WTC11 (cell line): ENCODE measurements at regions not wholly inside any gene's neighbourhood (a gene's known extent, or its start where the extent isn't known, plus 50 kb on each side); places are given as distances from the start of the nearest gene placed in this dataset.
"Not testable (repeated sequence)": the region's sequence is repeated elsewhere in the genome, so short reads cannot be mapped to it uniquely, and the experiment has no call there.

Source experiments
- ATAC-seq: fragments of 200-7000 bp; cut with Tn5 transposase; 2 replicates; pipeline ENCODE4 v1.10.0; 2021; ENCODE audit warnings: mild to moderate bottlenecking, moderate library complexity
- CTCF ChIA-PET: fragments of 300-600 bp; sonication (Branson Sonifier 250); formaldehyde crosslinking; loops from one replicate; lab custom pipeline; 2021; ENCODE audit warnings: antibody characterized with exemption; lab: Charles Lee
- POLR2A ChIA-PET: fragments of 350-600 bp; sonication (Branson Sonifier 250); formaldehyde crosslinking; loops from one replicate; lab custom pipeline; 2021; ENCODE audit warnings: antibody characterized with exemption; lab: Charles Lee
- DNase-seq: peaks from one replicate; pipeline ENCODE4 v3.0.0; 2021; ENCODE audit warnings: low spot score
- H3K27ac Mint-ChIP-seq: 2 replicates; pipeline ENCODE4 v1.8.0; 2021; ENCODE audit warnings: mixed read lengths
- H3K27me3 Mint-ChIP-seq: 2 replicates; pipeline ENCODE4 v1.8.0; 2021; ENCODE audit warnings: low read depth, mild to moderate bottlenecking, moderate library complexity, mixed read lengths
- H3K36me3 Mint-ChIP-seq: 2 replicates; pipeline ENCODE4 v1.8.0; 2021; ENCODE audit warnings: mixed read lengths
- H3K4me1 Mint-ChIP-seq: 2 replicates; pipeline ENCODE4 v1.8.0; 2022; ENCODE audit warnings: mixed read lengths
- H3K4me3 Mint-ChIP-seq: 2 replicates; pipeline ENCODE4 v1.8.0; 2021; ENCODE audit warnings: mild to moderate bottlenecking, moderate library complexity, mixed read lengths
- H3K9me3 Mint-ChIP-seq: 2 replicates; pipeline ENCODE4 v1.8.0; 2021; ENCODE audit warnings: mixed read lengths
- ETV6 ChIP-seq: sonication (generic); formaldehyde crosslinking; IDR thresholded peaks from 2 replicates; pipeline ENCODE4 v1.8.1; 2022; ENCODE audit warnings: mild to moderate bottlenecking, missing genetic modification reagents
- GABPB1 ChIP-seq: sonication (generic); formaldehyde crosslinking; IDR thresholded peaks from 2 replicates; pipeline ENCODE4 v1.8.1; 2023; ENCODE audit warnings: mild to moderate bottlenecking, missing genetic modification reagents
- HMGA2 ChIP-seq: fragments of 250-450 bp; sonication (Bioruptor Pico); IDR thresholded peaks from 2 replicates; pipeline ENCODE4 v1.4.0; 2021; ENCODE audit warnings: mild to moderate bottlenecking, moderate library complexity
- IRF2 ChIP-seq: sonication (generic); formaldehyde crosslinking; IDR thresholded peaks from 2 replicates; pipeline ENCODE4 v1.8.0; 2022; ENCODE audit warnings: low read depth, missing genetic modification reagents, borderline replicate concordance
- JUN ChIP-seq: sonication (generic); formaldehyde crosslinking; IDR thresholded peaks from 2 replicates; pipeline ENCODE4 v1.8.0; 2023; ENCODE audit warnings: mild to moderate bottlenecking, missing genetic modification reagents
- KAT7 ChIP-seq: sonication (generic); formaldehyde crosslinking; IDR thresholded peaks from 2 replicates; pipeline ENCODE4 v1.8.1; 2023; ENCODE audit warnings: missing genetic modification reagents, mild to moderate bottlenecking, borderline replicate concordance
- MYBL2 ChIP-seq: sonication (generic); formaldehyde crosslinking; IDR thresholded peaks from 2 replicates; pipeline ENCODE4 v1.8.1; 2023; ENCODE audit warnings: mild to moderate bottlenecking, moderate library complexity, missing genetic modification reagents
- NFE2L1 ChIP-seq: sonication (generic); formaldehyde crosslinking; IDR thresholded peaks from 2 replicates; pipeline ENCODE4 v1.8.1; 2023; ENCODE audit warnings: missing genetic modification reagents
- OVOL2 ChIP-seq: fragments of 250-450 bp; sonication (Bioruptor Pico); IDR thresholded peaks from 2 replicates; pipeline ENCODE4 v1.9.0; 2021; ENCODE audit warnings: mild to moderate bottlenecking, borderline replicate concordance
- SMAD4 ChIP-seq: sonication (generic); formaldehyde crosslinking; IDR thresholded peaks from 2 replicates; pipeline ENCODE4 v1.8.0; 2022; ENCODE audit warnings: mild to moderate bottlenecking, missing genetic modification reagents
- ZNF121 ChIP-seq: sonication (generic); formaldehyde crosslinking; IDR thresholded peaks from 2 replicates; pipeline ENCODE4 v1.8.0; 2023; ENCODE audit warnings: missing genetic modification reagents
- ZNF219 ChIP-seq: sonication (generic); formaldehyde crosslinking; IDR thresholded peaks from 2 replicates; pipeline ENCODE4 v1.8.0; 2023; ENCODE audit warnings: missing genetic modification reagents, mild to moderate bottlenecking, borderline replicate concordance
- ZNF396 ChIP-seq: fragments of 250-450 bp; sonication (Bioruptor Pico); IDR thresholded peaks from 2 replicates; pipeline ENCODE4 v1.8.0; 2021; ENCODE audit warnings: mild to moderate bottlenecking, moderate library complexity, borderline replicate concordance
- ZNF416 ChIP-seq: fragments of 250-450 bp; sonication (Bioruptor Pico); IDR thresholded peaks from 2 replicates; pipeline ENCODE4 v1.9.0; 2021; ENCODE audit warnings: mild to moderate bottlenecking, inconsistent platforms
- TF ChIP-seq, protein P1 (sequence below): sonication (generic); formaldehyde crosslinking; IDR thresholded peaks from 2 replicates; pipeline ENCODE4 v1.8.0; 2023; ENCODE audit warnings: missing genetic modification reagents, mild to moderate bottlenecking, borderline replicate concordance
- TF ChIP-seq, protein P2 (sequence below): sonication (generic); formaldehyde crosslinking; IDR thresholded peaks from 2 replicates; pipeline ENCODE4 v1.8.0; 2023; ENCODE audit warnings: mild to moderate bottlenecking, missing genetic modification reagents
- TF ChIP-seq, protein P3 (sequence below): sonication (generic); formaldehyde crosslinking; IDR thresholded peaks from 2 replicates; pipeline ENCODE4 v1.8.1; 2023; ENCODE audit warnings: mild to moderate bottlenecking, moderate library complexity, missing genetic modification reagents
- TF ChIP-seq, protein P4 (sequence below): sonication (generic); formaldehyde crosslinking; IDR thresholded peaks from 2 replicates; pipeline ENCODE4 v1.8.0; 2022; ENCODE audit warnings: mild to moderate bottlenecking, missing genetic modification reagents
- TF ChIP-seq, protein P5 (sequence below): sonication (generic); formaldehyde crosslinking; IDR thresholded peaks from 2 replicates; pipeline ENCODE4 v1.8.1; 2022; ENCODE audit warnings: mild to moderate bottlenecking, moderate library complexity, missing genetic modification reagents
- TF ChIP-seq, protein P6 (sequence below): sonication (generic); formaldehyde crosslinking; conservative IDR thresholded peaks from 2 replicates; pipeline ENCODE4 v1.8.1; 2023; ENCODE audit warnings: mild to moderate bottlenecking, low read depth, missing genetic modification reagents, moderate library complexity

DNA sequence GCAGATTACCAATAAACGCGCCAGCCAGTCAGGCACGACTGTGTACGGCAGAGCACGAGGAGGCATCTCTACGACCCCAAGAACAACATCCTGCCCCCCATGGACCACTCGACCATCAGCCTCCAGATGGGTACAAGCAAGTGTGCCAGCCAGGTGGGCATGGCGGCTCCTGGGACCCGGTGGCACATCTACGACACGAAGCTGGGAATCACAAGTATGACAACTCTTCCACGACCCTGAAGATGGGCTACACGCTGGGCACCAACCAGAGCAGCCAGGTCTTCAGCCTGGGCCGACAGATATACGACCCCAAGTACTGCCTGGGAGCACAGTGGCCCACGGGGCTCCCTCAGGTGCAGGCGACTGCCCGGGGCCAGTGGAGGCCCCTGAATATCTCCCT is 217.6 kb downstream of the POTED start:
- H3K27ac Mint-ChIP-seq, result no peak overlapping the region
- H3K27me3 Mint-ChIP-seq, result peaks cover 10% of the 10 kb centered on the region
- TF ChIP-seq ZNF396 (CRISPR knock-in tag), result no peak
- no peak for TF ChIP-seq JUN (CRISPR knock-in tag)
- TF ChIP-seq, protein P1, sequence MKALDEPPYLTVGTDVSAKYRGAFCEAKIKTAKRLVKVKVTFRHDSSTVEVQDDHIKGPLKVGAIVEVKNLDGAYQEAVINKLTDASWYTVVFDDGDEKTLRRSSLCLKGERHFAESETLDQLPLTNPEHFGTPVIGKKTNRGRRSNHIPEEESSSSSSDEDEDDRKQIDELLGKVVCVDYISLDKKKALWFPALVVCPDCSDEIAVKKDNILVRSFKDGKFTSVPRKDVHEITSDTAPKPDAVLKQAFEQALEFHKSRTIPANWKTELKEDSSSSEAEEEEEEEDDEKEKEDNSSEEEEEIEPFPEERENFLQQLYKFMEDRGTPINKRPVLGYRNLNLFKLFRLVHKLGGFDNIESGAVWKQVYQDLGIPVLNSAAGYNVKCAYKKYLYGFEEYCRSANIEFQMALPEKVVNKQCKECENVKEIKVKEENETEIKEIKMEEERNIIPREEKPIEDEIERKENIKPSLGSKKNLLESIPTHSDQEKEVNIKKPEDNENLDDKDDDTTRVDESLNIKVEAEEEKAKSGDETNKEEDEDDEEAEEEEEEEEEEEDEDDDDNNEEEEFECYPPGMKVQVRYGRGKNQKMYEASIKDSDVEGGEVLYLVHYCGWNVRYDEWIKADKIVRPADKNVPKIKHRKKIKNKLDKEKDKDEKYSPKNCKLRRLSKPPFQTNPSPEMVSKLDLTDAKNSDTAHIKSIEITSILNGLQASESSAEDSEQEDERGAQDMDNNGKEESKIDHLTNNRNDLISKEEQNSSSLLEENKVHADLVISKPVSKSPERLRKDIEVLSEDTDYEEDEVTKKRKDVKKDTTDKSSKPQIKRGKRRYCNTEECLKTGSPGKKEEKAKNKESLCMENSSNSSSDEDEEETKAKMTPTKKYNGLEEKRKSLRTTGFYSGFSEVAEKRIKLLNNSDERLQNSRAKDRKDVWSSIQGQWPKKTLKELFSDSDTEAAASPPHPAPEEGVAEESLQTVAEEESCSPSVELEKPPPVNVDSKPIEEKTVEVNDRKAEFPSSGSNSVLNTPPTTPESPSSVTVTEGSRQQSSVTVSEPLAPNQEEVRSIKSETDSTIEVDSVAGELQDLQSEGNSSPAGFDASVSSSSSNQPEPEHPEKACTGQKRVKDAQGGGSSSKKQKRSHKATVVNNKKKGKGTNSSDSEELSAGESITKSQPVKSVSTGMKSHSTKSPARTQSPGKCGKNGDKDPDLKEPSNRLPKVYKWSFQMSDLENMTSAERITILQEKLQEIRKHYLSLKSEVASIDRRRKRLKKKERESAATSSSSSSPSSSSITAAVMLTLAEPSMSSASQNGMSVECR, result no peak
- no peak for TF ChIP-seq ZNF219 (CRISPR knock-in tag)
- TF ChIP-seq ETV6 (CRISPR knock-in tag), result no peak
- no peak for TF ChIP-seq NFE2L1 (CRISPR knock-in tag)
- TF ChIP-seq, protein P2, sequence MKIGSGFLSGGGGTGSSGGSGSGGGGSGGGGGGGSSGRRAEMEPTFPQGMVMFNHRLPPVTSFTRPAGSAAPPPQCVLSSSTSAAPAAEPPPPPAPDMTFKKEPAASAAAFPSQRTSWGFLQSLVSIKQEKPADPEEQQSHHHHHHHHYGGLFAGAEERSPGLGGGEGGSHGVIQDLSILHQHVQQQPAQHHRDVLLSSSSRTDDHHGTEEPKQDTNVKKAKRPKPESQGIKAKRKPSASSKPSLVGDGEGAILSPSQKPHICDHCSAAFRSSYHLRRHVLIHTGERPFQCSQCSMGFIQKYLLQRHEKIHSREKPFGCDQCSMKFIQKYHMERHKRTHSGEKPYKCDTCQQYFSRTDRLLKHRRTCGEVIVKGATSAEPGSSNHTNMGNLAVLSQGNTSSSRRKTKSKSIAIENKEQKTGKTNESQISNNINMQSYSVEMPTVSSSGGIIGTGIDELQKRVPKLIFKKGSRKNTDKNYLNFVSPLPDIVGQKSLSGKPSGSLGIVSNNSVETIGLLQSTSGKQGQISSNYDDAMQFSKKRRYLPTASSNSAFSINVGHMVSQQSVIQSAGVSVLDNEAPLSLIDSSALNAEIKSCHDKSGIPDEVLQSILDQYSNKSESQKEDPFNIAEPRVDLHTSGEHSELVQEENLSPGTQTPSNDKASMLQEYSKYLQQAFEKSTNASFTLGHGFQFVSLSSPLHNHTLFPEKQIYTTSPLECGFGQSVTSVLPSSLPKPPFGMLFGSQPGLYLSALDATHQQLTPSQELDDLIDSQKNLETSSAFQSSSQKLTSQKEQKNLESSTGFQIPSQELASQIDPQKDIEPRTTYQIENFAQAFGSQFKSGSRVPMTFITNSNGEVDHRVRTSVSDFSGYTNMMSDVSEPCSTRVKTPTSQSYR (CRISPR knock-in tag), result no peak
- no peak for TF ChIP-seq OVOL2
- TF ChIP-seq, protein P3, sequence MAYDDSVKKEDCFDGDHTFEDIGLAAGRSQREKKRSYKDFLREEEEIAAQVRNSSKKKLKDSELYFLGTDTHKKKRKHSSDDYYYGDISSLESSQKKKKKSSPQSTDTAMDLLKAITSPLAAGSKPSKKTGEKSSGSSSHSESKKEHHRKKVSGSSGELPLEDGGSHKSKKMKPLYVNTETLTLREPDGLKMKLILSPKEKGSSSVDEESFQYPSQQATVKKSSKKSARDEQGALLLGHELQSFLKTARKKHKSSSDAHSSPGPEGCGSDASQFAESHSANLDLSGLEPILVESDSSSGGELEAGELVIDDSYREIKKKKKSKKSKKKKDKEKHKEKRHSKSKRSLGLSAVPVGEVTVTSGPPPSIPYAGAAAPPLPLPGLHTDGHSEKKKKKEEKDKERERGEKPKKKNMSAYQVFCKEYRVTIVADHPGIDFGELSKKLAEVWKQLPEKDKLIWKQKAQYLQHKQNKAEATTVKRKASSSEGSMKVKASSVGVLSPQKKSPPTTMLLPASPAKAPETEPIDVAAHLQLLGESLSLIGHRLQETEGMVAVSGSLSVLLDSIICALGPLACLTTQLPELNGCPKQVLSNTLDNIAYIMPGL (CRISPR knock-in tag), result no peak
- TF ChIP-seq, protein P4, sequence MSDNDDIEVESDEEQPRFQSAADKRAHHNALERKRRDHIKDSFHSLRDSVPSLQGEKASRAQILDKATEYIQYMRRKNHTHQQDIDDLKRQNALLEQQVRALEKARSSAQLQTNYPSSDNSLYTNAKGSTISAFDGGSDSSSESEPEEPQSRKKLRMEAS (CRISPR knock-in tag), result no peak
- no peak for TF ChIP-seq ZNF121 (CRISPR knock-in tag)
- no peak for TF ChIP-seq KAT7
- TF ChIP-seq SMAD4 (CRISPR knock-in tag), result no peak
- no peak for TF ChIP-seq IRF2 (CRISPR knock-in tag)
- TF ChIP-seq, protein P5, sequence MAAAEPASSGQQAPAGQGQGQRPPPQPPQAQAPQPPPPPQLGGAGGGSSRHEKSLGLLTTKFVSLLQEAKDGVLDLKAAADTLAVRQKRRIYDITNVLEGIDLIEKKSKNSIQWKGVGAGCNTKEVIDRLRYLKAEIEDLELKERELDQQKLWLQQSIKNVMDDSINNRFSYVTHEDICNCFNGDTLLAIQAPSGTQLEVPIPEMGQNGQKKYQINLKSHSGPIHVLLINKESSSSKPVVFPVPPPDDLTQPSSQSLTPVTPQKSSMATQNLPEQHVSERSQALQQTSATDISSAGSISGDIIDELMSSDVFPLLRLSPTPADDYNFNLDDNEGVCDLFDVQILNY, result no peak
- TF ChIP-seq HMGA2 (CRISPR knock-in tag), result no peak
- no peak for TF ChIP-seq MYBL2 (CRISPR knock-in tag)
- no peak for TF ChIP-seq ZNF416 (CRISPR knock-in tag)
- TF ChIP-seq, protein P6, sequence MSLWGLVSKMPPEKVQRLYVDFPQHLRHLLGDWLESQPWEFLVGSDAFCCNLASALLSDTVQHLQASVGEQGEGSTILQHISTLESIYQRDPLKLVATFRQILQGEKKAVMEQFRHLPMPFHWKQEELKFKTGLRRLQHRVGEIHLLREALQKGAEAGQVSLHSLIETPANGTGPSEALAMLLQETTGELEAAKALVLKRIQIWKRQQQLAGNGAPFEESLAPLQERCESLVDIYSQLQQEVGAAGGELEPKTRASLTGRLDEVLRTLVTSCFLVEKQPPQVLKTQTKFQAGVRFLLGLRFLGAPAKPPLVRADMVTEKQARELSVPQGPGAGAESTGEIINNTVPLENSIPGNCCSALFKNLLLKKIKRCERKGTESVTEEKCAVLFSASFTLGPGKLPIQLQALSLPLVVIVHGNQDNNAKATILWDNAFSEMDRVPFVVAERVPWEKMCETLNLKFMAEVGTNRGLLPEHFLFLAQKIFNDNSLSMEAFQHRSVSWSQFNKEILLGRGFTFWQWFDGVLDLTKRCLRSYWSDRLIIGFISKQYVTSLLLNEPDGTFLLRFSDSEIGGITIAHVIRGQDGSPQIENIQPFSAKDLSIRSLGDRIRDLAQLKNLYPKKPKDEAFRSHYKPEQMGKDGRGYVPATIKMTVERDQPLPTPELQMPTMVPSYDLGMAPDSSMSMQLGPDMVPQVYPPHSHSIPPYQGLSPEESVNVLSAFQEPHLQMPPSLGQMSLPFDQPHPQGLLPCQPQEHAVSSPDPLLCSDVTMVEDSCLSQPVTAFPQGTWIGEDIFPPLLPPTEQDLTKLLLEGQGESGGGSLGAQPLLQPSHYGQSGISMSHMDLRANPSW (CRISPR knock-in tag), result no peak
- TF ChIP-seq GABPB1 (CRISPR knock-in tag), result no peak
- ChIA-PET POLR2A (no interaction called here), CTCF (no interaction called here)
- ATAC-seq (no peak), DNase-seq (no peak)
- no peaks in the 10 kb centered on the region for H3K4me1 Mint-ChIP-seq
- no peak overlapping the region for H3K4me3 Mint-ChIP-seq
- peaks cover 57% of the 10 kb centered on the region for H3K36me3 Mint-ChIP-seq
- H3K9me3 Mint-ChIP-seq, result peaks cover 61% of the 10 kb centered on the region

DNA sequence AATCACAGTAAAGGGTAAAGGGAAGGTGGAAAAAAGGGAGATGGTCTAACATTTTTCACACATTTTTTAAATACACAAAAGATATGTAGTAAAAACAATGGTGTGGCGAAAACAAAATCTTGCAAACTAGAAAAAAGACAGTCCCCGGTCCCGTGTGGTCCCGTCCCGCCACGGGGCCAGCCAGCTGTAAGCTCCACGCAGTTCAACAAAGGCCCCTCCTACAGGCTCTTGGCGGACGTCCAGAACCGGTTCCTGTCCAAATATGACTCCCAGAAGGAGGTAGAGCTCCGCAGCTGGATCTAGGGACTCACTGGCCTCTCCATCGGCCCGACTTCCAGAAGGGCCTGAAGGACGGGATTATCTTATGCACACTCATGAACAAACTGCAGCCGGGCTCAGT is 216.9 kb downstream of the POTED start:
- H3K27me3 Mint-ChIP-seq, H3K4me1 Mint-ChIP-seq, H3K27ac Mint-ChIP-seq, DNase-seq, CTCF ChIA-PET, H3K4me3 Mint-ChIP-seq, POLR2A ChIA-PET, ATAC-seq: not testable (repeated sequence)
- Mint-ChIP-seq H3K36me3 (peaks cover 55% of the 10 kb centered on the region), H3K9me3 (peaks cover 60% of the 10 kb centered on the region)

DNA sequence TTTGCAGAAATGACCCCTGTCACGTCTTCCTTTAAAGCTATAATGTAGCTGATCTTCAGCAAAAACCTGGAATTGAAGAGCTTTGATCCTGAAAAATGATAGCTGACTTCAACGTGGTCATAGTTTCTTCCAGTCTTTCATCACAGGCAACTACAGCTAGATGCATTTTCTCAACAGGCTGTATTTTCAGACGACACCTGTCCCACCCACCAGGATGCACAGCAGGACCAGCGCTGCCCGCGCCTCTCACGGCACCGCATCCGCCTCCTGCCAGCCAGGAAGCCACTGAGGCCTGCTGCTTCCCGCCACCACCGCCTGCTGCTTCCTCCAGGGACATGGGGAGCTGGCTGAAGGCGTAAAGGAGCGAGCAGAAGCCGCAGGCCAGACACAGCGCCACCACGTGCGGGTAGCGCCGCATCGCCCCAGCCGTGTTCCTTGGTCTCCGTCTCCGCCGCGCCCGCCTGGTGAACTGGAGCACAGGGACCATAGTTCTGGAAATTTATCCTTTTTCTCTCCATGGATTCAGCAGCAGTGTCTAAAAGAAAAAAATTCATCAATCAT is 215.7 kb downstream of the POTED start:
- Mint-ChIP-seq H3K9me3 (peaks cover 65% of the 10 kb centered on the region), H3K36me3 (peaks cover 58% of the 10 kb centered on the region), H3K27me3 (peaks cover 10% of the 10 kb centered on the region)
- H3K27ac Mint-ChIP-seq, H3K4me1 Mint-ChIP-seq, POLR2A ChIA-PET, CTCF ChIA-PET, ATAC-seq, H3K4me3 Mint-ChIP-seq, DNase-seq: not testable (repeated sequence)
